WTC11 (cell line): ENCODE measurements at regions not wholly inside any gene's neighbourhood (a gene's known extent, or its start where the extent isn't known, plus 50 kb on each side); places are given as distances from the start of the nearest gene placed in this dataset.
A peak's percentile ranks its signal among the peaks of the same experiment; 100 is the strongest.

Source experiments
- ATAC-seq: fragments of 200-7000 bp; cut with Tn5 transposase; 2 replicates; pipeline ENCODE4 v1.10.0; 2021; ENCODE audit warnings: mild to moderate bottlenecking, moderate library complexity
- CTCF ChIA-PET: fragments of 300-600 bp; sonication (Branson Sonifier 250); formaldehyde crosslinking; loops from one replicate; lab custom pipeline; 2021; ENCODE audit warnings: antibody characterized with exemption; lab: Charles Lee
- POLR2A ChIA-PET: fragments of 350-600 bp; sonication (Branson Sonifier 250); formaldehyde crosslinking; loops from one replicate; lab custom pipeline; 2021; ENCODE audit warnings: antibody characterized with exemption; lab: Charles Lee
- DNase-seq: peaks from one replicate; pipeline ENCODE4 v3.0.0; 2021; ENCODE audit warnings: low spot score
- H3K27ac Mint-ChIP-seq: 2 replicates; pipeline ENCODE4 v1.8.0; 2021; ENCODE audit warnings: mixed read lengths
- H3K27me3 Mint-ChIP-seq: 2 replicates; pipeline ENCODE4 v1.8.0; 2021; ENCODE audit warnings: low read depth, mild to moderate bottlenecking, moderate library complexity, mixed read lengths
- H3K36me3 Mint-ChIP-seq: 2 replicates; pipeline ENCODE4 v1.8.0; 2021; ENCODE audit warnings: mixed read lengths
- H3K4me1 Mint-ChIP-seq: 2 replicates; pipeline ENCODE4 v1.8.0; 2022; ENCODE audit warnings: mixed read lengths
- H3K4me3 Mint-ChIP-seq: 2 replicates; pipeline ENCODE4 v1.8.0; 2021; ENCODE audit warnings: mild to moderate bottlenecking, moderate library complexity, mixed read lengths
- H3K9me3 Mint-ChIP-seq: 2 replicates; pipeline ENCODE4 v1.8.0; 2021; ENCODE audit warnings: mixed read lengths
- CREM ChIP-seq: sonication (generic); formaldehyde crosslinking; IDR thresholded peaks from 2 replicates; pipeline ENCODE4 v1.8.1; 2022; ENCODE audit warnings: mild to moderate bottlenecking, missing genetic modification reagents, moderate library complexity
- E2F5 ChIP-seq: sonication (generic); formaldehyde crosslinking; IDR thresholded peaks from 2 replicates; pipeline ENCODE4 v1.8.1; 2022; ENCODE audit warnings: mild to moderate bottlenecking, moderate library complexity, missing genetic modification reagents
- EMX1 ChIP-seq: fragments of 250-450 bp; sonication (Bioruptor Pico); IDR thresholded peaks from 2 replicates; pipeline ENCODE4 v1.8.0; 2021; ENCODE audit warnings: mild to moderate bottlenecking
- FOXJ3 ChIP-seq: sonication (generic); formaldehyde crosslinking; IDR thresholded peaks from 2 replicates; pipeline ENCODE4 v1.9.0; 2021; ENCODE audit warnings: missing genetic modification reagents, mild to moderate bottlenecking, borderline replicate concordance
- FOXK1 ChIP-seq: sonication (generic); formaldehyde crosslinking; IDR thresholded peaks from 2 replicates; pipeline ENCODE4 v1.8.0; 2022; ENCODE audit warnings: mild to moderate bottlenecking, moderate library complexity, missing genetic modification reagents
- GRHL2 ChIP-seq: fragments of 250-450 bp; sonication (Bioruptor Pico); IDR thresholded peaks from 2 replicates; pipeline ENCODE4 v1.8.0; 2022; ENCODE audit warnings: mild to moderate bottlenecking, moderate library complexity; ENCODE audit not compliant: insufficient replicate concordance, severe bottlenecking
- JUN ChIP-seq: sonication (generic); formaldehyde crosslinking; IDR thresholded peaks from 2 replicates; pipeline ENCODE4 v1.8.0; 2023; ENCODE audit warnings: mild to moderate bottlenecking, missing genetic modification reagents
- MLX ChIP-seq: sonication (generic); formaldehyde crosslinking; IDR thresholded peaks from 2 replicates; pipeline ENCODE4 v1.8.1; 2023; ENCODE audit warnings: mild to moderate bottlenecking, missing genetic modification reagents, moderate library complexity
- NFE2L1 ChIP-seq: sonication (generic); formaldehyde crosslinking; IDR thresholded peaks from 2 replicates; pipeline ENCODE4 v1.8.1; 2023; ENCODE audit warnings: missing genetic modification reagents
- NFYB ChIP-seq: sonication (generic); formaldehyde crosslinking; conservative IDR thresholded peaks from 2 replicates; pipeline ENCODE4 v1.8.0; 2022; ENCODE audit warnings: low read depth, missing genetic modification reagents
- PRRX2 ChIP-seq: fragments of 250-450 bp; sonication (Bioruptor Pico); IDR thresholded peaks from 2 replicates; pipeline ENCODE4 v1.8.0; 2021; ENCODE audit warnings: mild to moderate bottlenecking
- SP1 ChIP-seq: sonication (generic); formaldehyde crosslinking; conservative IDR thresholded peaks from 2 replicates; pipeline ENCODE4 v1.8.1; 2022; ENCODE audit warnings: missing genetic modification reagents
- STAT6 ChIP-seq: sonication (generic); formaldehyde crosslinking; conservative IDR thresholded peaks from 2 replicates; pipeline ENCODE4 v1.8.1; 2023; ENCODE audit warnings: mild to moderate bottlenecking, low read depth, missing genetic modification reagents, moderate library complexity
- ZNF121 ChIP-seq: sonication (generic); formaldehyde crosslinking; IDR thresholded peaks from 2 replicates; pipeline ENCODE4 v1.8.0; 2023; ENCODE audit warnings: missing genetic modification reagents
- ZNF138 ChIP-seq: sonication (generic); formaldehyde crosslinking; conservative IDR thresholded peaks from 2 replicates; pipeline ENCODE4 v1.8.1; 2022; ENCODE audit warnings: mild to moderate bottlenecking, moderate library complexity, missing genetic modification reagents
- ZNF219 ChIP-seq: sonication (generic); formaldehyde crosslinking; IDR thresholded peaks from 2 replicates; pipeline ENCODE4 v1.8.0; 2023; ENCODE audit warnings: missing genetic modification reagents, mild to moderate bottlenecking, borderline replicate concordance
- ZNF281 ChIP-seq: sonication (generic); formaldehyde crosslinking; IDR thresholded peaks from 2 replicates; pipeline ENCODE4 v1.8.0; 2023; ENCODE audit warnings: mild to moderate bottlenecking, missing genetic modification reagents
- TF ChIP-seq, protein P1 (sequence below): sonication (generic); formaldehyde crosslinking; IDR thresholded peaks from 2 replicates; pipeline ENCODE4 v1.8.0; 2022; ENCODE audit warnings: mild to moderate bottlenecking, missing genetic modification reagents
- TF ChIP-seq, protein P2 (sequence below): fragments of 250-450 bp; sonication (Bioruptor Pico); IDR thresholded peaks from 2 replicates; pipeline ENCODE4 v1.9.0; 2021; ENCODE audit warnings: mild to moderate bottlenecking
- TF ChIP-seq, protein P3 (sequence below): sonication (generic); formaldehyde crosslinking; IDR thresholded peaks from 2 replicates; pipeline ENCODE4 v1.8.1; 2022; ENCODE audit warnings: low read depth, mild to moderate bottlenecking, moderate library complexity, missing genetic modification reagents, borderline replicate concordance
- TF ChIP-seq, protein P4 (sequence below): sonication (generic); formaldehyde crosslinking; IDR thresholded peaks from 2 replicates; pipeline ENCODE4 v1.8.1; 2023; ENCODE audit warnings: mild to moderate bottlenecking, missing genetic modification reagents, moderate library complexity

DNA sequence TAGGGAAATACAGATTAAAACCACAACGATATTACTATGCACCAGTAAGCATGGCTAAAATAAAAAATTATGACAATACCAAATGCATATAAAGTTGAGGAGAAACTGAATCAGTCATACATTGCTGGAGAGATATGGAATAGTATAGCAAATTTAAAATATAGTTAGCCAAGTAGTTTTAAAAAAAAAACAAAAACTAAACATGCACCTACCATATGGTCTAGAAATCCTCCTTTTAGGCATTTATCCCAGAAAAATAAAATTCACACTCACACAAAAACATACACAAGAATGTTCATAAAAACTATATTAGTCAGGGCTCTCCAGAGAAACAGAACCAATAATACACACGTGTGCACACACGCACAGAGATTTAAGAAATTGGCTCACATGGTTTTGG, 175.8 kb downstream of the IPMK start (continued):
- TF ChIP-seq ZNF281 (CRISPR knock-in tag) (no peak), STAT6 (CRISPR knock-in tag) (no peak), MLX (CRISPR knock-in tag) (no peak), GRHL2 (CRISPR knock-in tag) (no peak), NFYB (no peak), FOXK1 (CRISPR knock-in tag) (no peak), CREM (CRISPR knock-in tag) (no peak)
- TF ChIP-seq, protein P1, sequence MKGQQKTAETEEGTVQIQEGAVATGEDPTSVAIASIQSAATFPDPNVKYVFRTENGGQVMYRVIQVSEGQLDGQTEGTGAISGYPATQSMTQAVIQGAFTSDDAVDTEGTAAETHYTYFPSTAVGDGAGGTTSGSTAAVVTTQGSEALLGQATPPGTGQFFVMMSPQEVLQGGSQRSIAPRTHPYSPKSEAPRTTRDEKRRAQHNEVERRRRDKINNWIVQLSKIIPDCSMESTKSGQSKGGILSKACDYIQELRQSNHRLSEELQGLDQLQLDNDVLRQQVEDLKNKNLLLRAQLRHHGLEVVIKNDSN: no peak
- TF ChIP-seq, protein P2, sequence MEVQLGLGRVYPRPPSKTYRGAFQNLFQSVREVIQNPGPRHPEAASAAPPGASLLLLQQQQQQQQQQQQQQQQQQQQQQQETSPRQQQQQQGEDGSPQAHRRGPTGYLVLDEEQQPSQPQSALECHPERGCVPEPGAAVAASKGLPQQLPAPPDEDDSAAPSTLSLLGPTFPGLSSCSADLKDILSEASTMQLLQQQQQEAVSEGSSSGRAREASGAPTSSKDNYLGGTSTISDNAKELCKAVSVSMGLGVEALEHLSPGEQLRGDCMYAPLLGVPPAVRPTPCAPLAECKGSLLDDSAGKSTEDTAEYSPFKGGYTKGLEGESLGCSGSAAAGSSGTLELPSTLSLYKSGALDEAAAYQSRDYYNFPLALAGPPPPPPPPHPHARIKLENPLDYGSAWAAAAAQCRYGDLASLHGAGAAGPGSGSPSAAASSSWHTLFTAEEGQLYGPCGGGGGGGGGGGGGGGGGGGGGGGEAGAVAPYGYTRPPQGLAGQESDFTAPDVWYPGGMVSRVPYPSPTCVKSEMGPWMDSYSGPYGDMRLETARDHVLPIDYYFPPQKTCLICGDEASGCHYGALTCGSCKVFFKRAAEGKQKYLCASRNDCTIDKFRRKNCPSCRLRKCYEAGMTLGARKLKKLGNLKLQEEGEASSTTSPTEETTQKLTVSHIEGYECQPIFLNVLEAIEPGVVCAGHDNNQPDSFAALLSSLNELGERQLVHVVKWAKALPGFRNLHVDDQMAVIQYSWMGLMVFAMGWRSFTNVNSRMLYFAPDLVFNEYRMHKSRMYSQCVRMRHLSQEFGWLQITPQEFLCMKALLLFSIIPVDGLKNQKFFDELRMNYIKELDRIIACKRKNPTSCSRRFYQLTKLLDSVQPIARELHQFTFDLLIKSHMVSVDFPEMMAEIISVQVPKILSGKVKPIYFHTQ (CRISPR knock-in tag): no peak

DNA sequence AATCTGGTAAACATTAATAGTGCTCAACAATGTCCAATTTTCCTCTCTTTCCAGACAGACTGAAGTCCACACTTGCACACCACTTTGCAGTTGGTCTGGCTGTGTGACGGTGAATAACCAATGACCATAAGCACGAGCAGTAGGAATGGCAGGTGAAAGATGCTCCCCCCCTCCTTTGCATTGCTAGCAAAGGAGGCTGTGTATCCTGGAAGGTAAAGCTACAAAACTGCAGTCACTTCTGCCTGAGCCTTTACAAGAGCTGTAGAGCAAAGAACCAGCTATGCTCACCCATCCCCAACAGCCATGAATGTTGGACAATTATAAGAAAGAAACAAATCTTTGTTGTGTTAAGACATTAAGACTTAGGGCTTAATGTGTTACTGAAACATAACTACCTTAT, 178.0 kb downstream of the IPMK start:
- H3K9me3 Mint-ChIP-seq: 0 out of 2 replicates have a peak, but pooled peaks cover 4% of the 10 kb centered on the region
- no peaks in the 10 kb centered on the region for H3K36me3 Mint-ChIP-seq
- H3K27me3 Mint-ChIP-seq: no peaks in the 10 kb centered on the region
- H3K4me3 Mint-ChIP-seq: no peak overlapping the region
- peak; percentile 75 for ATAC-seq
- H3K4me1 Mint-ChIP-seq: peaks cover 22% of the 10 kb centered on the region
- no peak overlapping the region for H3K27ac Mint-ChIP-seq
- no peak for DNase-seq
- ChIA-PET POLR2A (no interaction called here), CTCF (interaction anchor here (1.0 kb wide), 1 partner anchor 63 kb away, joined by 3 read pairs; no protein-coding TSS in a partner anchor)
- TF ChIP-seq FOXJ3 (CRISPR knock-in tag) (no peak), NFE2L1 (CRISPR knock-in tag) (no peak), ZNF138 (CRISPR knock-in tag) (no peak), E2F5 (no peak), ZNF121 (CRISPR knock-in tag) (no peak), ZNF281 (CRISPR knock-in tag) (no peak), EMX1 (CRISPR knock-in tag) (no peak), PRRX2 (CRISPR knock-in tag) (no peak), JUN (CRISPR knock-in tag) (no peak), ZNF219 (CRISPR knock-in tag) (no peak), SP1 (CRISPR knock-in tag) (no peak)
- TF ChIP-seq, protein P3, sequence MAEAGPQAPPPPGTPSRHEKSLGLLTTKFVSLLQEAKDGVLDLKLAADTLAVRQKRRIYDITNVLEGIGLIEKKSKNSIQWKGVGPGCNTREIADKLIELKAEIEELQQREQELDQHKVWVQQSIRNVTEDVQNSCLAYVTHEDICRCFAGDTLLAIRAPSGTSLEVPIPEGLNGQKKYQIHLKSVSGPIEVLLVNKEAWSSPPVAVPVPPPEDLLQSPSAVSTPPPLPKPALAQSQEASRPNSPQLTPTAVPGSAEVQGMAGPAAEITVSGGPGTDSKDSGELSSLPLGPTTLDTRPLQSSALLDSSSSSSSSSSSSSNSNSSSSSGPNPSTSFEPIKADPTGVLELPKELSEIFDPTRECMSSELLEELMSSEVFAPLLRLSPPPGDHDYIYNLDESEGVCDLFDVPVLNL (CRISPR knock-in tag): no peak
- TF ChIP-seq, protein P4, sequence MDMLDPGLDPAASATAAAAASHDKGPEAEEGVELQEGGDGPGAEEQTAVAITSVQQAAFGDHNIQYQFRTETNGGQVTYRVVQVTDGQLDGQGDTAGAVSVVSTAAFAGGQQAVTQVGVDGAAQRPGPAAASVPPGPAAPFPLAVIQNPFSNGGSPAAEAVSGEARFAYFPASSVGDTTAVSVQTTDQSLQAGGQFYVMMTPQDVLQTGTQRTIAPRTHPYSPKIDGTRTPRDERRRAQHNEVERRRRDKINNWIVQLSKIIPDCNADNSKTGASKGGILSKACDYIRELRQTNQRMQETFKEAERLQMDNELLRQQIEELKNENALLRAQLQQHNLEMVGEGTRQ: no peak
